GM19438 (cell line): ENCODE measurements at regions not wholly inside any gene's neighbourhood (a gene's known extent, or its start where the extent isn't known, plus 50 kb on each side); places are given as distances from the start of the nearest gene placed in this dataset.

Experiments
- ATAC-seq: cut with Tn5 transposase; IDR thresholded peaks from one replicate; pipeline ENCODE4 v1.9.1; 2021; ENCODE audit warnings: low read depth; ENCODE audit not compliant: unreplicated experiment

DNA sequence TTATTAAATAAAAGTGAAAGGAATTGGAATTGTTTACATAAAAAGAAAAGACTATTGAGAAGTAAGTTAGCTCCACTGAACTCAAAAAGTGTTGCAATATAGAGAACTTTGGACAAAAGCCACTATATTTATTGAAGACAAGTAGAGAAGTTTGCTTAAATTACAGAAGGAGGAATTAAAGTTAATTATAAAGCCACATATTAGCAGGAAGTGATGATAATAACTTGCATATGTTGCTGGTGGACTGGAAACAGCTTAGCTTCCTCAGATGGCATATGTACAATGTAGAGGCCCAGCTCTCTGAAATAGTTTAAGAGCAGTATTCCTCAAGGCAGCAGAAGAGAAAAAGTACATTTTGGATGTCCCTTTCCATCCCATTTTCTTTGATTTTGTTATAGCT lies 400.7 kb downstream of the GATA3 start:
- ATAC-seq, result no peak

DNA sequence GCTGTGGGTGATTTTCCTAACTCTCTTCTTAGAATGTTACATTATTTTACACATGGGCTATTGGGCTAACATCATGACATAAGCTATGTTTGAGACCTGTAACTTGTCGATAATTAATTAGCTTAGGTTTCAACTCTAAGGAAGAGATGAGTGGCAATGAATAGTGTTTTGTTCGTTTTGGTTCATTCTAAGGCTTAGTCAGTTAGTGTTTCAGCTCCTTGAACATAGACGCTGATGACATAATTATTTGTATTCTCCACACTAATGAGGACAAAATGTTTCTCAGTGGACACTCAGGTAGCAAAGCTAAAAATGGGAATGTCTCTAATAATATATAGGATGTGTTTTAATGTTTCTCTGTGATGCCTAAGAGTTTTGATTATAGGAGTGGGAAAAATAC lies 401.9 kb downstream of the GATA3 start:
- no peak for ATAC-seq

DNA sequence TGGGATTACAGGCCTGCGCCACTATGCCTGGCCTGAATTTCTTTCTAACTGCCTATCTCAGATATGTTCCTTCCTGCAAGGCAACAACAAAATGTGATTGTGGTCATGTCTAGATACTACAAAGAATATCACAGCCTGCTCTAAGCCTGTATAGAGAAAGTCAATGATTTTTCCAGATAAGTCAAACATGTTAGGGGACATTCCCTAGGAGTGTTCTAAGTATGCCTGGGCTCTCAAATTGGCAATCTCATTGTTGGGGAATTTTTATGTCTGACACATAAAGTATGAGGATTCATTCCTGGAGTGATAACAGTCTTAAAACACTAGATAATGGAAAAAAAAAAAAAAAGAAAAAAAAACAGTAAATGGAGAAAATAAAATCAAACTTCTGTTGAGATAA lies 406.1 kb downstream of the GATA3 start:
- no peak for ATAC-seq

DNA sequence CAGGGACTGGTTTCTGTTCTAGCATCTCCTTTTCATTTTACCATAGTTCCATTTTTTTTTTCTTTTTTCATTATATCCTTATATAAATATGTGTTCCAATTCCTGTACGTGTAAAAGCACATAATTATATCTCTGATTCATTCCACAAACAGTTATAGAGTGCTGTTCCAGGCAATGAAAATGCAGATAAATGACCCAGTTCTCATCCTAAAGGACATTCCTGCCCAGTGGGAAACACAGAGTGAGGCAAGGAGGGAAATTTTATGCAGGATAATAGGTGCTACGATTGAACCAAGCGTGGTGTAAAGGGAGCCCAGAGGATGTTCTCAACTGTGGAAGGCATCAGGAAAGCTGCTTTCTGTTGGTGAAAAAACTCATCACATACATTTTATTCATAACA lies 408.1 kb downstream of the GATA3 start:
- ATAC-seq, result no peak

DNA sequence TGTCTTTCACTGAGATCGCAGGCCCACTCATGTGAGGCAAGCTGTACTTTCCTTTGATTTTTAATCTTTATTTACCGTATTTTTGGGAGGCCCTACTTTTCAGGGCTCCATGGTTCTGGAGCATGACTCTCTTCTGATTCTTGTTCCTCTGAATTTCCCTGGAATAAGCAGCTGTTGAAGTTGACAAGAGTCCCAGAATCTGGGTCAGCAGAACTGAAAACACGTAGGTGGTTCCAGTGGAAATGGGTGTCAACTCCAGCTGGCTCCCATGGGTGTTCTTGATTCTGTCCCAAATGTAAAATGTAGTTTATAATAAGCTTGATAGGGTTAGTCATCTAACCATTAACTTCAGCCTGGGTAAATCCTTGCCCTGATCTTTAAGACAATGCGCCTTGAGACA lies 409.4 kb downstream of the GATA3 start:
- ATAC-seq, result no peak

DNA sequence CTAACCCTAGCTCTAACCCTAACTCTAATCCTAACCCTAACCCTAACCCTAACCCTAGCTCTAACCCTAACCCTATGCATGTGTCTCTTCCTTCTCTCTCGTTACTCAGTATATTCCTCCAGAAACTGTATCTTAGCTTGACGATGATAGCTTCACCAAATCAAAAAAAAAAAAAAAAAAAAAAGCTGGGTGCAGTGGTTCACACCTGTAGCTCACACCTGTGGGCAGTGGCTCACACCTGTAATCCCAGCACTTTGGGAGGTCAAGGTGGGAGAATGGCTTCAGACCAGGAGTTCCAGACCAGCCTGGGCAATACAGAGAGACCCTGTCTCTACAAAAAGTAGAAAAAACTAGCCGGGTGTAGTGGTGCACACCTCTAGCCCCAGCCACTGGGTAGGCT lies 414.0 kb downstream of the GATA3 start:
- no peak for ATAC-seq

DNA sequence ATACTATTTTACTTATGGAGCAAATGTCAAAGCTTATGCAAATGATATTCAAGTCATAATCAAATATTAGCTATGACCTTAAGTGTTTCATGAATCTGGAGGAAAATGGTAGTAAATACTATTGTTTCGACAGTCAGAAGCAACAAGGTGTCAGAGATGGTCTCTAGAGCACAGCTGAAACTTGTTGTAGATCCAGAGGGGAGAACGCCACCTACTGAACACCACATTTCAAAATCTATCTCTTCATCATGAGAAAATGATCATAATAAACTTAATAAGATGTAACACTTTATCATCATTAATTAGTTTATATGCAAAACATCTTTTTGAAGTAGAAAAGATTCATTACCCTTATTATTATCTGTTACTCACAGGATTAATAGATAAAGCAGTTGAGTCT lies 418.7 kb downstream of the GATA3 start:
- ATAC-seq, result no peak

DNA sequence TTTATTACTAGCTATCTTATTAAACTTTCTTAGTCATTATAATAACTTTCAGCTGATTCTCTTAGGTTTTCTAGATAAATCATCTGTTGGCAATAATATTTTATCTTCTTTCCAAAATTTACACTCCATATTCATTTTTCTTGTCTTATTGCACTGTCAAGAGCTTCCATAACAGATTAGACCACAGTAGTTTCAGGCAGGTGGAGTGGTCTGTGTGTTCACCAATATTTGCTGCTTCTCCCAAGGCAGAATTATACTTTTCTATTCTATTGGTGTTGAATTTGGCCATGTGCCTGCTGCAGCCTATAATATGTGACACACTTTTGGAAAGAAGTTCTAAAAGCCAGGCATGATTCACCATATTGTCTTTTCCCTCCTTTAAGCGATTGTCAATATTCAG lies 422.8 kb downstream of the GATA3 start:
- no peak for ATAC-seq

DNA sequence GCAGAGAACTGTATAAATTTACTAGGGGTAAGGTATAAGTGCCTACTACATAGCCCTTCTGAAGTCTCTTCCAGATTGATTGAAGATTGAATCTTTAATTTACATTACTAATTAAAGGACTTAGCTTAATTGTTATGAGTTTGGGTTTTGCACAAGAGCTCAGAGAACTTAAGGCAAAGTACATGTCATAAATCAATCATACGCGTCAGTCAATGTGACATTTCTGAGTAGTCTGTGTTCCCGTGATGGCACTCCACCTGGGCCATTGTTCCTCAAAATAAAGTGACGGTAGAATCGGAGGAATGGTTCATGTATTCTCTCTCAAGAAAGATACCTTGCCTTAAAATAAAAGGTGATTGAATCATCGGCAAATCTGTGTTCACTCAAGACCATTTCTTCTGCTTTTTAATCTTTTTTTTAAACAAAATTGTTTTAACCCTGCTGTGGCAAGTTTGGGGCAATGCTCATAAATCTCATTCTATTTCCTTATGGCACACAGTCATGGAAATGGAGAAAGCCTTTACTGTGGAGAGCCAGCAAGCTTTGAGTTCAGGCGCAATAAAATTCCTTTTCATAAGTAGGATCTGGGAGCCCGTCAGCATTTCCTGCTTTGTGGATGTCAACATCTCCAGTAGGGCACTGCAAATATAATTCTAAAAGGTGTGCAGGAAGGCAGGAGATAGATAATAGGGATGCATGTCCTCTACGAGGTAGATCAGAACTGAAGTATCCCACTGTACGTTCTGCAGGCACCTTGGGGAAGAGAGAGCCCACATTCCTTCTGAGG lies 427.4 kb downstream of the GATA3 start:
- no peak for ATAC-seq

DNA sequence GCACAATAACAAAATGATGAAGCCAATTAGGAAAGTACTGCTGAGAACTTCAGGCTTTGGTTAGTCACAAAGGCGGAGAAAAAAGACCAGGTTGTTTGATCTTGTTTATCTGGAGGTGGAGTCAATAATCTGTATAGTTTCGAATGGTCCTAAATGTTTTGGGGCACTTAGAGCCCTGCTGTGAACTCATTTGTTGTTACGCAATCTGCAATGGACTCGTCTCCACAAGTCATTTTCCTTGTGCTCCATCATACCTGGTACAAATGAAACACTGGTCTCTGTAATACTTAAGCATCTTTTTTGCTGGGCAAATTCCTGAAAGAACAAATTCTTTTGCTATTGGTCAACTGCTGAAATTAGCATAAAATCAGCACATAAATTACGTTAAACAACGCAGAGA lies 430.5 kb downstream of the GATA3 start:
- no peak for ATAC-seq

DNA sequence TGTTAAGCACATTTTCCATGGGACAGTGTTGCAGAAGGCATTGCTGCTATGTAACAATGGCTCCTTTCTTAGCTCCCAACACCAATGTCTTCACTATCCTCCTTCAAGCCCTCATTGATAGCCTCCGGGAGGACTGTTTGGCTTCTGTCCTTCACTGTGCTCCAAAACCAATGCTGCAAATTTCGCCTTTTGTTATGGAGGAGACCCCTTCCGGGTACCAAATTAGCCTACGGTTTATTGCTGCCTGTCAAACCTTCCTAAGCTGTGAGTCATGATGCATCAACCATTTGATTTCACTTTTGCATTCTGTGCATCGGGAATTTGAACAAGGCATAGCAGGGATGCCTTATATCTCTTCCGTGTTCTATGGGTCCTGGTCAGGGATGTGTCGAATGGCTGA lies 432.9 kb downstream of the GATA3 start:
- no peak for ATAC-seq

DNA sequence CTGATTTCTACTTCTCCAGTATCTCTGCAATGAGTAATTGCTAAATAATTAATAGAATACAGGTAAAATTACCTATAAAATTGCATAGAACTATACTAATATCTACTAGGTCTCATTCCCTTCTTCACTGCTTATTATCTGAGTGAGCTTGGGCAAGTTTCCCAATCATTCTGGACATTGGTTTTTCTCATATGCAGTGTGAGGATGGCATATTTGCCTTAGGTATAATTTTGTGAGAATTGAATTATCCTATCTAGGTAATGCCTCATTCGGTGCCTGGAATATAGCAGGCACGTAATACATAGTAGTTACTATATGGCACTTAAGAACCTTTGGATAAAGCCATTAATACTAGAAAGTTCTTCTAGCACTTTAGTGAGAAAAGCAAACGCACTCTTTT lies 434.7 kb downstream of the GATA3 start:
- ATAC-seq, result no peak

DNA sequence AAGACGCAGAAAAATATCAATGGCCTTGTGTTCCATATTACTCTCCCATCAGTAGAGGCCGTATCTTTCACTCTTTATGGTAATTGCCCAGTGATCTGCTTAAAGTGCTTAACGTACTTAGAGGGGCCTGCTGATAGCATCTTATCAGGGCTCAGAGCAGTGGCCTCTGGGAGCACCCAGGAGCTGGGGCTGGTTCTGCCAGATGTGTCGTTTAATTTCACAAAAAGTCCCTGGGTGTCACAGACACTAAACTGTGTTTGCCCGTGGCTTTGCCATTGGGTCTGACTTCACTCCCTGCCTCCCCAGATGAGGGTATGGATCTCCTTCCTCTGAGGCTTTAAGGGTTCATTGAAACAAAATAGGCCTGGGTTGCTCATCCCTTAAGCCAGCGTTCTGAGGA lies 435.3 kb downstream of the GATA3 start:
- ATAC-seq, result no peak

DNA sequence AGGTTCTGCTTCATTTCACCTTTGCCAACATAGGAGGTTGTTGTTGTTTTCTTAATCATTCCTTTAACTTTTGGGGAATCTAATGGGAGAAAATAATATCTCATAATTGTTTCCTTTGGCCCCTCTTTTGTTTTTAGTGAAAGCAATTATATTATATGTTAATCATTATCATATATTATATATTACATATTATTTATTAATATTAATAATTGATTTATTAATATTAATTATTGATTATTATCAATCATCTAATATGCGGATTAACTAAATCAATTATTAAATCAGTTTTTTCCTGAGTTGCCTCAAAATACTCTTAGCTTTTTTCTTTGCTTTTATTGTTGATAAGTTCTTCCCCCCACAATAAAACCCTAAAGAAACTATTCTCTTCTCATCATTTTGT lies 443.8 kb downstream of the GATA3 start:
- ATAC-seq, result no peak

DNA sequence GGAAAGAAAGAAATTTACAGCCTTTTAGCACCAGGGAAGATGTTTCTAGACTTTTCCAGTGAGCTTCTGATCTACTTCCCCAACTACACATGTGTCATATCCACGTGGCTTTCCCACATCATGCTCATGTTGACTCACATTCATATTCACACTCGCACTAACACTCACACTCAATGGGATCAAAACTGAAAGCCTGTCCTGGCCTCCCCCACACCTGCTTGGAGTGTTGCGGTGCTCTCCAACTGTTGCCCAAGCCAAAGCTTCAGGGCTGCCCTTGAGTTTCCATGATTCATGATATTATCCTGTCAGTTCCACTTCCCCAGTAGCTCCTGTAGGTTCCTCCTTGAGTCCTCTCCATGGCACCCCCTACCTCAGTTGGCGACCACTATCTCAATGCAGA lies 444.4 kb downstream of the GATA3 start:
- ATAC-seq, result no peak

DNA sequence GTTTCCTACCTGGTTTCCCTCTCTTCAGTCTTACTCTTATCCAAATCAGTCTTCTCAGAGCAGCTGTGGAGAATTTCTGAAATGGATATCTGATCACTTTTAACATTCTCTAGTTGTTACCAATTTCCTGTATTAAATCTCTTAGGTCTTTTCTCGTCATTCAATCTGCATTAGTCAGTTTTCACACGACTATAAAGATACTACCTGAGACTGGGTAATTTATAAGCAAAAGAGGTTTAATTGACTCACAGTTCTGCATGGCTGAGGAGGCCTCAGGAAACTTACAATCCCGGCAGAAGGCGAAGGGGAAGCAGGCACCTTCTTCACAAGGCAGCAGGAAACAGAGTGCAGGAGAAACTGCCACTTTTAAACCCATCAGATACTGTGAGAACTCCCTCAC lies 444.8 kb downstream of the GATA3 start:
- no peak for ATAC-seq

DNA sequence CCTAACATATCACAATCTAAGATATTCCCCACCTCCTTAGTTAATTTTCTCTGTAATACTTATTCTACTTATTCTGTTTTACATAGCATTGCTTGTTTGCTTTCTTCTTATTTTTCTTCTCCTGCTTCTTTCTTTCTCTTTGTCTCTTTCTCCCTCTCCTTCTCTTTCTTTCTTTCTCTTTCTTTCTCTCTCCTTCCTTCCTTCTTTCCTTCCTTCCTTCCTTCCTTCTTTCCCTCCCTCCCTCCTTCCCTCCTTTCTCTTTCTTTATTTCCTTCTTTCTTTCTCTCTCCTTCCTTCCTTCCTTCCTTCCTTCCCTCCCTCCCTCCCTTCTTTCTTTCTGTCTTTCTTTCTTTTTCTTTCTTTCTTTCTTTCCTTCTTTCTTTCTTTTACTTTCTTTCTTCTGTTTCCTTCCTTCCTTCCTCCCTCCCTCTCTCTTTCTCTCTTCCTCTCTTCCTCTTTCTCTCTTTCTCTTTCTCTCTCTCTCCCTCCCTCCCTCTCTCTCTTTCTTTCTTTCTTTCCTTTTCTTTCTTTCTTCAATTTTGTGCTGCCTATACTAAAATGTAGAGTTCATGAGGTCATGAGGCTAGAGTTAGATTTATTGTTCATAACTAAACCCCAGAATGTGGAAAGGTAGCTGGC lies 445.4 kb downstream of the GATA3 start:
- ATAC-seq, result no peak

DNA sequence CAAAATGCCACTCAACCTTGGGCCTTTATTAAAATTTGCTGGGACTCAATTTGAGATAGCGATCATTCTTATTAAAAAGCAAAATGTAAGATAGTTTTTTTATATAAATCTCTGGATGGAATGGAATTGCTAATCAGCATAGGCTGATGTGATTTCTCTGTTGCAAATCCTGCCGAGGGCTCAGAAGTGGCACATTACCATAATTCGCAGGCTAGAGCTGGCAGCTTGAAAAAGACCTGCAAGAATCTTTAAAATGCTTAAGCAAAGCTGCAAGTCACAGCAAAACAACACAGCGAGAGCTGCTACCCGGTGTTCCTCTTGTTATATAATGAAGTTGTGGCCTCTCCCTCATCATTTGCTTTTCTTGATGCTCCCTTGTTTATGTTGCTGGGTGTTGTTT lies 448.1 kb downstream of the GATA3 start:
- no peak for ATAC-seq

DNA sequence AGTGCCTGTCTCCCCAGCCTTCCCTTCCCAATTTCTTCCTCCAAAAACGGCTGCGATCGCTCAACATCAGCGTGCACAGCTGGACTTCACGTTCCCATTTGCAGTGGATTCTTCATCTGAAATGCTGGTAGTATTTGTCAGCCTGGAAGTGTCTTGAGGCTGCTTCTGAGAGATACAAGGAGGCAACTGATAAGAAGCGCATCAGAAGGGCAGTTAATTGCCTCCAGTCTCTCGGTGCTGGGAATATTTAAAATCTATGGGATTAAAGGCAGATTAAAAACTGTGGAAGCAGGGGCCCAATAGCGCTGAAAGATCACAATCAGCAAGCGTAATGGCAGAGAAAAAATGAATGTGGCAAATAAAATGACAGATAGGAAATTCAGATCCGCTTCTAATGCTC lies 450.0 kb downstream of the GATA3 start:
- ATAC-seq, result no peak

DNA sequence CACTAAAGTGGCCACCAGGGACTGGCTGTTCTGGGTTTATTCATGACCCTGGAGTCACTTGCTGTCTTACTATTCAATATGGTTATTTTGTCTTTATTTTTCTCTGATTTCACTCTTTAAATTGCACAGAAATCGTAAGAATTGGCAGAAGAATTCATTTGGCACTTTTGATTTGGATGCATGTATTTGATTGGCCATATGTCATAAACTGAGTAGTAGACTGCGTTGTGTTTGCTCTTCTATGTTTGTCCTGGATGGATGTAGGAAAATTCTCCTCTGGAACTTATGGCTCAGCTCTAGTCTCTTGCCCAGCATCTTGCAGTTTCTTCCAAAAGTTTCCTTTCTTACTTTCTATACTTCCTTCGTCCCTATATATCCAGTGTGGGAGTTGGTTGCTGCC lies 452.7 kb downstream of the GATA3 start:
- ATAC-seq, result no peak

DNA sequence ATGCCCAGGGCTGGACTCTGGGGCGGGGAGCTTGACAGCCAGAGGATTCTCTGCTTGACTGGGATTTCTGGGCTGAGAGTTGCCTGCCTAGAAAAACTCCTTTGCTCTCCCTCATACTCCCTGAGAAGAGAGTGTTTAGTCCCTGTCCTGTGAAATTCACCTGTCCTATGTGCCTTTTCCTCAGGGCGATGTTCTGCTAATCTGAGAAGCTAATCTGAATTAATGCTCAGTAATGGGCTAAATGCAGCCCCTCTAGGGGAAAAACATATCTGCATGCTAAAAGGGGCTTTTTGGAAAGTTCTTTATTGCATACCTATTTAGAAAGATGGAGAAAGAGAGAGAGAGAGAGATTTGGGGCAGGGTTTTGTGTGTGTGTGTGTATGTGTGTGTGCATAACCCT lies 454.4 kb downstream of the GATA3 start:
- no peak for ATAC-seq

DNA sequence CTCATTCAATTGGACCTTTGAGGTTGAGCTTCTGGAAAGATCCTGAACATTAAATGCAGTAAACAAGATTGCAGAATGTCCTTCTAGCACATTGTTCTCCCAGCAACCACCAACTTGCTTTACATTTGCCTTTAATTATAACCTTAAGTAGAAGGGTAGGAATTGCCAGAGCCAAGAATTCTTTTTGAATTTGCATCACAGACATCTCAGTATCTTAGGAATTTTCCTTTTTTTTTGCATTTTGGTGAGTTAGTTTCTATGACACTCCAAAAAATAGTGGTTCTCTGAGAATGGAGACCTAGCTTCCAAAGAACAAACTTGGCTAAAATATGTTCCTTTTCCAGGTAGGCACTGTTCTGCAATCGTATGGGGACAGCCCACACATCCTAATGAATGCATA lies 456.0 kb downstream of the GATA3 start:
- no peak for ATAC-seq

DNA sequence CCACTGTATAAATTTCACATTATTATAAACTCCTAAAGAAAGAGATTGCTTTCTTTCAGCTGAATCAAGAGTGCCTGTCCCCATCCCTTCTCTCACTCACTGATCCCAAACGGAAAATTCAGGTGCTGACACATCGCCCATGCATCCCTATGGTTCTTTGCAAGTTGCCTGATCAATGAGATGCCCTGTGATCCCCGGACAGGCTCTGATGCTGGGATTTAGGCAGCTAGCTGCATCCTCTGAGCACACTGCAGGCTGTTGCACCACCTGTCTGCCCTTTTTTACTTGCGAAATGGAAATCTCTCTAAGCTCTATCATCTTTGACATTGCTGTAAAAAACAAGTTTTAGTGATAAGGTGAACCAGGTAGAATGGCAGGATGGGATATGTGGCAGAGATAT lies 456.5 kb downstream of the GATA3 start:
- ATAC-seq, result no peak
